Stimulated activated CD4-positive, alpha-beta T cell treated with anti-CD3 and anti-CD28 coated beads, Interleukin-1b, Interleukin-23, amount 100 ng/mL, for 24 hours (primary cell): ENCODE measurements at regions not wholly inside any gene's neighbourhood (a gene's known extent, or its start where the extent isn't known, plus 50 kb on each side); places are given as distances from the start of the nearest gene placed in this dataset.
A peak's percentile ranks its signal among the peaks of the same experiment; 100 is the strongest.

ENCODE experiments used
- DNase-seq, 4 experiments: peaks; one replicate each; pipeline ENCODE4 v3.0.0-alpha.2; 2020; ENCODE audit warnings: low read depth in 4 of 4, low spot score in 1 of 4

DNA sequence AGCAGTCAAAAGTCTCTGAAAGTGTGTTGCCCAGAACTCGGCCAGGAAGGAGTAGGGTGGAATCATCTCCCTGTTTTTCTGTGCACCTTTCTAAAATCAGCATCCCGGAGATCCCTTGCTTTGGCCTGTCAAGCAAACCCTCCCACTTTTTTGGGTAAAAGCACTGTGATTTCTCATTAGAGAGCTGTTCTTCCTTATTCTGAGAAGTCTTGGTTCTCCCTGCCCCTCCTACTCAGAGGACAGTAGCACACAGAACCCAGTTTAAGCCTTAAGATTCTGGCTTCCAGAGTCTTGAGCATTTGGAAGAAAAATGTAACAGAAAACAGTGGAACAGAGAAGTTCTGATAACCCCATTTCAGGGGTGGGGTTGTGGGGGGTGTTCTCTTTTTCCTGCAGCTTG lies 52.6 kb upstream of the KATNAL1 start:
- DNase-seq = no peak

DNA sequence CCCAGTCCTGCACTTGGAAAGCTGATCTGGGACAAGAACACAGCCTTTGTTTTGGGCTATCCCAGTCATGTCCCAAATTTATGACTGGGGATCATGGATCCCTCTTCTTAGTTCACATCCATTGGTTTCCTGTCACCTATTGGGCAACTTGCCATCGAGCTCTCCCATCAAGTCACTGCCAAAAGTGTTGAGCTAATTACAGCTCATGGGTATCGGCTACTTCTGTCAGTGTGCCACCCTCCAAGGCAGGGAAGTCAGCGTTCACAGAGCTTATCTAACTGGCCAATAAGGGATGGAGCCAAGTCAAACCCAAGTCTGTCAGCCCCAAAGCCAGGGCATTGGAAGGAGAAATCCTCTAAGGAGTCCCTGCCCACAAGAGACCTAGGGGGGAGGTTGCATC lies 53.2 kb upstream of the KATNAL1 start:
- no peak for DNase-seq

DNA sequence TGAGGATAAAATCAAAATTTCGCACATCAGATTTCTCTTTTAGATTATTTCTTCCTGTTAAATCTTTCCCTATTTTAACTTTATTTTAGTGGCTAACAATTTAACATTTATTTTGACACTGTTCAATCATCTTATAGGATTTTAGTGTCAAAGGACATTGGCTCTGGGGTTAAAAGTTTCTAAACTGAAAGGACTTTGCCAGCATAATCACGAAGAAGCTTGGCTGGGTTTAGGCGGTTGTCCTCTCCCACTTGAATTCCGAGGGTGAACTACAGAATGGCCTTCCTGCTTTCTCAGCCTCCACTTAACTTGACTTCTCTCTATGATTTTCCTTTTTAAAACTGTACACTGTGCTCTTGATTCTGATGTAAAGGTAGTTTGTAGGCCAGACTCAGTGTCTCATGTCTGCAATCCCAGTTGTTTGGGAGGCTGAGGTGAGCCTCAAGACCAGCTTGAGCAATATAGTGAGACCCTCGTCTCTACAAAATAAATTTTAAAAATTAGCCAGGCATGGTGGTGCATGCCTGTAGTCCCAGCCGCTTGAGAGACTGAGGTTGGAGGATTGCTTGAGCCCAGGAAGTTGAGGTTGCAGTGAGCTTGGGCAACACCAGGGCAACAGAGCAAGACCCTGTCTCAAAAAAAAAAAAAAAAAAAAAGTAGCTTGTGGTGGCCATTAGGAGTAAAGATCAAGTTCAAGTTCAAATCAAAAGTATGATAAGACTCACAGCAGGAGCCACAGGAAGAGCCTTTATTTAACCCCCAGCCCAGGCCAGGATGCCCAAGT lies 54.8 kb upstream of the KATNAL1 start:
- no peak for DNase-seq

DNA sequence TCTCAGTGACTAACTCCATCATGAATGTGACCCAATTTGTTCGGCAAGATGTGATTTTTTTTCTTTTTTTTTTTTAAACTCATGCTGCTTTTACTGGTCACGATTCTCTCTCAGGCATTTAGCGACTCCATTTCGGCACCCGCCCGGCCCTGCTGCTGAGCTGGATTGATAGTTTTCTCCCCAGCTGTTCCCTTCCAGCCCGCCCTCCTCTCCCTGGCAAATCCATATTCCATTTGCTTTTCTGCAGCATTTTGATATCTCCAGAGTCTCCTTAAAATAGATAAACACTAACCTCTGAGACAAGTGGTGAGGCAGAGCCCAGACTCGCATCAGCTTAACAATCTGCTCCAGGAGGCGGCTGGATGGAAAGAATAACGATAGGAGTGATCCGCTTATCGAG lies 55.5 kb upstream of the KATNAL1 start:
- no peak for DNase-seq

DNA sequence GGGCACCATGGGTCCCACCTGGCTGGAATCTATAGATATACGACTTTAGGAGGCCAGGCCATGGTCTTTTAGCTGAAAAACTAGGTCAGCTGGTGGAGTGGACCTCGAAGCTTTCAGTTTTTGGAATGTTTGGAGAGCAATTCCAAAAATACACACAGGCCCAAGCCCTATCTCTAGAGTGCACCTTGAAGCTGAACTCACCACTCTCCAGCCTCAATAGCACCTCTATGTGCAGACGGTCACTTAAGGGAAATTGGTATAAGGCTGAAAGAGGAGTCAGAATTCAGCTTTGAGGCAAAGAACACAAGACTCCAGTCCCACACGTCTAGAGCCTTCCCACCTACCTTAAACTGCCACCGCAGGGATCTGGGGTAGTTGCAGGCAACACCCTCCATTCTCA lies 56.4 kb upstream of the KATNAL1 start:
- DNase-seq = no peak

DNA sequence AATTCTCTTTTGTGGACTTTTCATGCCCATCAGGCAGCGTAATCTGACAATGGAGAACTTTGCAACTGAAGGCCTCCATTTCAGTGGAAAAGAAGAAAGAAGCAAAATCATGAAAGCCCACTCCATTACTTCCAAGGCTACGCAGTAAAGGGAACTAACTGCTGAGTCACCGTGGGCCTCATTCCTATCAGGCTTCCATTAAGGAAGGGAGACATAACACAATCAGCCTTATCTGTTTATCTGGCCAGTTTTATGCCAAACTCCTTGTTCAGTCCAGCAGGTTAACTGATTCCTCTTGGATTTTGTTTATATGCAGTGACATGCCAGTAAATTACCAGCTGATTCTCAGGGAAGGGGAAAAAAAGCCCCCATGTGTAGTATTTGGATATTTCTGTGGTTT lies 56.8 kb upstream of the KATNAL1 start:
- no peak for DNase-seq

DNA sequence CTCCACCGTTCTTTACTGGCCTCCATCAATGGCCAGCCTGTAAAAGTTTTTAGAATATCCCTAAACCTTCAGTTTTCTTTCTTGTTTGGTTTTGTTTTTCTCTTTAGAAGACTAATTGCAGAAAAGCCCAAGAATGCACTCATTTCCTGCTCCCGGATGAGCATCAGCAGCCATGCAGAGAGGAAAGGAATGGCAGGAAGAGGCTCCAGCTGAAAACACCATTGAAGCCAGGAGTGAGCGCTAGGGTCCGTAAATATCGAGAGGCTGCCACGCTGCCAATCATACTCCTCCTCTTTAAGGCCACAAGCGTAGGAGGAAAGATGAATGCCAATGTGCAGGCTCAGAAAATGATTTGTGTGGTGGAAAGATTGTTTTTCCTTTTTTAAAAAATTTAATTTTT lies 57.4 kb upstream of the UBE2L5 start:
- no peak for DNase-seq

DNA sequence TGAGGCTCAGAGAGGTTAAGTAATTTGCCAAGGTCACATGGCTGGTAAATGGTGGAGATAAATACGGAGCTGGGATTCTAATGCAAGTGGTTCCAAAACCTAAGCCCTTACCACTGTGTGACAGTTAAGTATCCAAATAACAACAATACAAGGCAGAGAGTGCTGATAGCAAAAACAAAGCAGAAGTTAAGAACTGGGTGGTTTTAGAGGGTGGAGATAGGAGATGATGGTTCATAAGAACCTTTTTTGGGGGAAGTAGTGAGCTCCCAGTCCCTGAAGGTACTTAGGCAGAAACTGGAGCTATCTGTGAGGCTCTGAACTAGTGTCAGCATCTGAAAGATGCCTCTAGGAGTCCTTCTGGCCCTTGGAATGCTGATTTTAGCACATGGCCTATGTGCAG lies 56.2 kb upstream of the UBE2L5 start:
- DNase-seq = no peak

DNA sequence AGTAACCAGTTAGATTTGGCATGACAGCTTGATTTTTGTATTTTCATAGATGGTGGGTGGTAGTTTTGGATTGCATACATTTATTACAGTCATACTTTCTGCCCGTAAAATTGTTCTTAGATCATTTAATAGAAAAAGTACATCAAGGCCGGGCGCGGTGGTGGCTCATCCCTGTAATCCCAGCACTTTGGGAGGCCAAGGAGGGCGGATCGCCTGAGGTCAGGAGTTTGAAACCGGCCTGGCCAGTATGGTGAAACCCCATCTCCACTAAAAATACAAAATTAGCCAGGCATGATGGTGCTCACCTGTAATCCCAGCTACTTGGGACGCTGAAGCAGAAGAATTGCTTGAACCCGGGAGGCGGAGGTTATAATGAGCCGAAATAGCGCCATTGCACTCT lies 55.0 kb upstream of the UBE2L5 start:
- no peak for DNase-seq

DNA sequence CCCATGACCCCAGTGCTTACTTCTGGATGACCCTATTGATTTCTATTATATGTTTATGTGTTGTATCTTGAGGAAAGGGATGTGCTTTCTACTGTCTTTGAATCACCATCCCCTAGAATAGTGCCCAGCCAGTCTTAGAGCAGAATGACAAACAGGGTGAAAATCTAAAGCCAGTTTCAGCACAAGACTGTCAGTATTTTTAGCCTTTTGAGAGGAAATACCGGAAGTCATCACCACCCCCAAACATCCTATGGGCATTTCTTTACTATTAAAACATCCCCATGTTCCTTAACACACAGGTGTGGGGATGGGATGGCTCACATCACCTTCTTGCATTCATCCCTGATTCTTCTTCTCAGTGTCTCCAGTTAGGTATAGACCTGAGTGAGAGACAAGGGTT lies 52.1 kb upstream of the UBE2L5 start:
- no peak for DNase-seq

DNA sequence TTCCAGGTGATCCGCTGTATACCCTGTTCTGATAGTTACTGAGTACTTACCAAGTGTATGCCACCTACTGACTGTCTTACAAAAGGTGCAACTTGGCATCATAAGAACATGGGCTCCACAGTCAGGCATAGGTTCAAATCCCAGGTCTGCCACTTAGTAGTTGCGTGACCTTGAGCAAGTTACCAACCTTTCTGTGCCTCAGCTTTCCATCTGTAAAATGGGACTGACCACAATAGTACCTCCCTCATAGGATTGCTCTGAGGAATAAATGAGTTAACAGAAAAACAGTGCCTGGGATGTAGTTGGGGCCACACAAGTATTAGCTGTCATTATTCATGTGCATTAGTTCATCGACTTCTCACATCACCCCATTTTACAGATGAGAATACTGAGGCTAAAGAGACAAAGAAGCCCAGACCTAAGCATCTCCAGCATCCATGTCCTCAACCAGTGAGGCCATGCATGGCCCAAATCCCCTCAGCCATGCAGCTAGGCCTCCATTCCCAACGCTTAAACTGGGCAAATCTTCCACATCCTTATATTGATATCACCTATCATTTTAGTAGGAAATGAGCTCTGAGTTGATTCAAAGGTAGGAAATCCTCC lies 51.3 kb upstream of the UBE2L5 start:
- no peak for DNase-seq

DNA sequence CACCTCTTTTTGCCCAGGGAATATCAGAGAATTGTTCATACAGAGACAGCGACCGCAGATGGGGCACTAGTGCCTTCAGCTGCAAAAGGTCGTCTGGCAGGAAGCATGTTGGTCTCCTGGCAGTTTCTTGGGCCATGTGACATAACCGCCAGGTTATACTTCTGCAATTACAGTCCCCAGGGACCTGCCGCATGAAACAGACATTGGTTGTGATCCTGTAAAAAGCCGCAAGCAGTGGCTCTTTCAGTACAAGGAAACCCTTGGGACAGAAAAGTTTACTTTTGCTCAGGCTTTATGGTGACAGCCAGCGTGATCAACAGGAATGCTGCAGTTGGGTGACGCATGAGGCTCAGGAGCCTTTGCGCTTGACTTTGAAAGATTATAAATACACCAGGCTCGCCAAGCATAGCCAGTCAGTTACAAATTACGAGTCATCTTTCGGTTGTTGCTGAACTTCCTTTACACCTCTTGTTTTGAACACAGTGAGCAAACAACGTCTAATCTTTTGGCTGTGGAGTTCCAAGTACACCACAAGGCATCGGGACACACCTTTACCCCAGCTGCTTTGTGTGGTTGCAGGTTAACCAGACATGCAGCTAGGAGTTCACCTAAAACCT lies 50.5 kb upstream of the UBE2L5 start:
- DNase-seq = peak in 1 of 4 experiments; percentile 25
